HepG2 (cell line): ENCODE measurements at regions not wholly inside any gene's neighbourhood (a gene's known extent, or its start where the extent isn't known, plus 50 kb on each side); places are given as distances from the start of the nearest gene placed in this dataset.
A peak's percentile ranks its signal among the peaks of the same experiment; 100 is the strongest.

Experiments used
- ASH2L ChIP-seq: fragments of 300-600, 200-600 bp; sonication (generic); IDR thresholded peaks from 2 replicates; pipeline ENCODE4 v1.7.0; 2017; ENCODE audit warnings: low read depth, mild to moderate bottlenecking, moderate library complexity, mixed read lengths, low read length; ENCODE audit not compliant: insufficient read length
- CREB1 ChIP-seq, 2 experiments: fragments of 450-650 bp in 1 of 2; IDR thresholded peaks; 2 replicates each; pipeline ENCODE4 v1.6.1; 2016 to 2017; ENCODE audit warnings: control low read depth in 1 of 2, mild to moderate bottlenecking in 1 of 2, missing compliant biosample characterization in 1 of 2, missing genetic modification characterization in 1 of 2
- POLR2AphosphoS5 ChIP-seq: IDR thresholded peaks from 2 replicates; pipeline ENCODE4 v1.6.1; 2012; ENCODE audit warnings: low read depth, low read length
- SIX1 ChIP-seq: sonication (generic); formaldehyde crosslinking; IDR thresholded peaks from 2 replicates; pipeline ENCODE4 v1.4.0; 2020; ENCODE audit warnings: missing genetic modification reagents, borderline replicate concordance
- SMC3 ChIP-seq: IDR thresholded peaks from 2 replicates; pipeline ENCODE4 v1.6.1; 2011; ENCODE audit warnings: low read length, improper control_type of control experiment
- TGIF2 ChIP-seq: IDR thresholded peaks from 2 replicates; pipeline ENCODE4 v1.6.1; 2016; ENCODE audit warnings: control low read depth, missing compliant biosample characterization
- THAP7 ChIP-seq: sonication (generic); formaldehyde crosslinking; IDR thresholded peaks from 2 replicates; pipeline ENCODE4 v1.8.1; 2023; ENCODE audit warnings: mild to moderate bottlenecking, missing genetic modification reagents
- ZBTB39 ChIP-seq: sonication (generic); formaldehyde crosslinking; IDR thresholded peaks from 2 replicates; pipeline ENCODE4 v1.5.0; 2020; ENCODE audit warnings: missing genetic modification reagents
- ZNF256 ChIP-seq: sonication (generic); formaldehyde crosslinking; conservative IDR thresholded peaks from 2 replicates; pipeline ENCODE4 v1.4.0; 2020; ENCODE audit warnings: missing genetic modification reagents
- ZNF407 ChIP-seq: sonication (generic); formaldehyde crosslinking; IDR thresholded peaks from one replicate; pipeline ENCODE4 v1.5.1; 2020; ENCODE audit warnings: mild to moderate bottlenecking, missing genetic modification reagents; ENCODE audit errors: not compliant biosample characterization
- ZNF672 ChIP-seq: sonication (generic); formaldehyde crosslinking; IDR thresholded peaks from 2 replicates; pipeline ENCODE4 v1.8.1; 2022; ENCODE audit warnings: missing genetic modification reagents

- TF ChIP-seq ZNF407 (CRISPR knock-in tag), result no peak
- TF ChIP-seq ZNF672 (CRISPR knock-in tag), result no peak
- TF ChIP-seq ASH2L, result no peak
- TF ChIP-seq CREB1 (IDR thresholded peaks at IDR 0.05), result peak; percentile 69
- no peak for TF ChIP-seq CREB1 (CRISPR knock-in tag; IDR thresholded peaks at IDR 0.05)
- no peak for TF ChIP-seq POLR2AphosphoS5
- no peak for TF ChIP-seq TGIF2 (CRISPR knock-in tag)
- TF ChIP-seq ZNF256 (CRISPR knock-in tag), result no peak
- no peak for TF ChIP-seq SIX1 (CRISPR knock-in tag)
- TF ChIP-seq SMC3, result no peak
- no peak for TF ChIP-seq THAP7 (CRISPR knock-in tag)
- no peak for TF ChIP-seq ZBTB39 (CRISPR knock-in tag)
Measured at GRCh38 chr4:136097676-136098075, 1434.6 kb downstream of the PCDH18 start (continued).
